SK-N-SH treated with all-trans-retinoic acid at 6 μM for 48 hours (cell line): ENCODE measurements at regions not wholly inside any gene's neighbourhood (a gene's known extent, or its start where the extent isn't known, plus 50 kb on each side); places are given as distances from the start of the nearest gene placed in this dataset.

ENCODE experiments used
- CSDC2 ChIP-seq: fragments of 250-450 bp; sonication (Bioruptor Pico); IDR thresholded peaks from 2 replicates; pipeline ENCODE4 v1.5.0; 2020; ENCODE audit warnings: mild to moderate bottlenecking, moderate library complexity
- ESRRG ChIP-seq: fragments of 250-450 bp; sonication (Bioruptor Pico); IDR thresholded peaks from 2 replicates; pipeline ENCODE4 v1.6.1; 2021; ENCODE audit warnings: mild to moderate bottlenecking
- PATZ1 ChIP-seq: fragments of 250-450 bp; sonication (Bioruptor Pico); IDR thresholded peaks from 2 replicates; pipeline ENCODE4 v1.8.0; 2020; ENCODE audit warnings: mild to moderate bottlenecking, moderate library complexity, borderline replicate concordance
- POU6F1 ChIP-seq: fragments of 250-450 bp; sonication (Bioruptor Pico); IDR thresholded peaks from 2 replicates; pipeline ENCODE4 v1.8.0; 2021; ENCODE audit warnings: low read depth, mild to moderate bottlenecking, moderate library complexity, borderline replicate concordance
- ZFP3 ChIP-seq: fragments of 250-450 bp; sonication (Bioruptor Pico); IDR thresholded peaks from 2 replicates; pipeline ENCODE4 v1.5.0; 2020; ENCODE audit warnings: mild to moderate bottlenecking, moderate library complexity
- ZFP30 ChIP-seq: fragments of 450-650 bp; formaldehyde crosslinking; IDR thresholded peaks from 2 replicates; pipeline ENCODE4 v1.5.0; 2022; ENCODE audit warnings: mild to moderate bottlenecking, moderate library complexity

- TF ChIP-seq POU6F1 (CRISPR knock-in tag), result no peak
- no peak for TF ChIP-seq ZFP30 (CRISPR knock-in tag)
- no peak for TF ChIP-seq PATZ1 (CRISPR knock-in tag)
- TF ChIP-seq ZFP3 (CRISPR knock-in tag), result no peak
- no peak for TF ChIP-seq ESRRG (CRISPR knock-in tag)
- TF ChIP-seq CSDC2 (CRISPR knock-in tag), result no peak
Measured at GRCh38 chr20:16637797-16638196, 64.5 kb upstream of the KIF16B start.
